ENCODE measurements at regions not wholly inside any gene's neighbourhood (a gene's known extent, or its start where the extent isn't known, plus 50 kb on each side); places are given as distances from the start of the nearest gene placed in this dataset.

GRCh38 chr2:100655936-100656534, 93.2 kb downstream of the PDCL3 start:
- ChIA-PET CTCF (interaction anchor here (1.0 kb wide), 1 partner anchor 10 kb away, joined by 3 read pairs; no protein-coding TSS in a partner anchor), POLR2A (no interaction called here)
- Mint-ChIP-seq H3K27me3 (peaks cover 44% of the 10 kb centered on the region), H3K4me1 (no peaks in the 10 kb centered on the region), H3K9me3 (ENCODE audit: insufficient read depth) (no peaks in the 10 kb centered on the region), H3K27ac (no peak overlapping the region), H3K4me3 (no peak overlapping the region)
- Histone ChIP-seq H3K4me2 (replicated peaks; ENCODE audit: low read depth, low read length, poor library complexity, severe bottlenecking) (no peak overlapping the region), H3K9me3 (ENCODE audit: control extremely low read depth in 1 of 3, control insufficient read depth in 2 of 3, insufficient read depth in 1 of 3, low read length in 2 of 3) (peaks cover 0 to 13% (median 0%) of the 10 kb centered on the region in 3 donors), H3K27ac (ENCODE audit: low read length in 2 of 2) (no peak overlapping the region), H3K9ac (ENCODE audit: low read length) (no peak overlapping the region), H3K36me3 (replicated peaks in 1 of 2; ENCODE audit: control extremely low read depth in 1 of 2, control insufficient read depth in 1 of 2, extremely low read depth in 1 of 2, insufficient read depth in 2 of 2, low read length in 1 of 2) (no peaks in the 10 kb centered on the region), H3K27me3 (replicated peaks in 1 of 4; ENCODE audit: control extremely low read depth in 1 of 4, control insufficient read depth in 3 of 4, insufficient read depth in 4 of 4, low read length in 3 of 4) (no peaks in the 10 kb centered on the region), H4K20me1 (ENCODE audit: control insufficient read depth, insufficient read depth, low read length, poor library complexity, severe bottlenecking) (no peaks in the 10 kb centered on the region), H3K79me2 (ENCODE audit: control insufficient read depth, insufficient read depth, low read length) (no peaks in the 10 kb centered on the region), H3K4me3 (ENCODE audit: control extremely low read depth in 1 of 5, extremely low read depth in 1 of 5, insufficient read depth in 1 of 5, low read depth in 2 of 5, low read length in 4 of 5) (no peak overlapping the region), H2AFZ (ENCODE audit: insufficient read depth, low read depth, low read length, poor library complexity, severe bottlenecking) (no peak overlapping the region), H3K4me1 (ENCODE audit: control insufficient read depth in 2 of 2, insufficient read depth in 2 of 2, low read length in 2 of 2) (no peaks in the 10 kb centered on the region)
- DNase-seq: no peak
- no peak for TF ChIP-seq CTCF (IDR thresholded peaks at IDR 0.05)
- TF ChIP-seq EZH2 (IDR thresholded peaks at IDR 0.05; ENCODE audit: borderline replicate concordance, insufficient read depth, low read depth, low read length, poor library complexity, severe bottlenecking): no peak
- 71% methylated on average over 1 of the region's 5 CpGs for WGBS (ENCODE audit: insufficient coverage)
- intact Hi-C loops (cut with micrococcal nuclease): no loop called here
- ATAC-seq (ENCODE audit: low read depth): no peak

- Histone ChIP-seq H4K20me1 (ENCODE audit: control insufficient read depth, insufficient read depth, low read length, poor library complexity, severe bottlenecking) (no peaks in the 10 kb centered on the region), H3K79me2 (ENCODE audit: control insufficient read depth, insufficient read depth, low read length) (no peaks in the 10 kb centered on the region), H3K9ac (ENCODE audit: low read length) (no peak overlapping the region), H3K36me3 (replicated peaks in 1 of 2; ENCODE audit: control extremely low read depth in 1 of 2, control insufficient read depth in 1 of 2, extremely low read depth in 1 of 2, insufficient read depth in 2 of 2, low read length in 1 of 2) (no peaks in the 10 kb centered on the region), H3K27me3 (replicated peaks in 1 of 4; ENCODE audit: control extremely low read depth in 1 of 4, control insufficient read depth in 3 of 4, insufficient read depth in 4 of 4, low read length in 3 of 4) (no peaks in the 10 kb centered on the region), H3K4me1 (ENCODE audit: control insufficient read depth in 2 of 2, insufficient read depth in 2 of 2, low read length in 2 of 2) (no peaks in the 10 kb centered on the region), H2AFZ (ENCODE audit: insufficient read depth, low read depth, low read length, poor library complexity, severe bottlenecking) (no peak overlapping the region), H3K9me3 (ENCODE audit: control extremely low read depth in 1 of 3, control insufficient read depth in 2 of 3, insufficient read depth in 1 of 3, low read length in 2 of 3) (peaks cover 0 to 11% (median 0%) of the 10 kb centered on the region in 3 donors), H3K4me2 (replicated peaks; ENCODE audit: low read depth, low read length, poor library complexity, severe bottlenecking) (no peak overlapping the region), H3K4me3 (ENCODE audit: control extremely low read depth in 1 of 5, extremely low read depth in 1 of 5, insufficient read depth in 1 of 5, low read depth in 2 of 5, low read length in 4 of 5) (no peak overlapping the region), H3K27ac (ENCODE audit: low read length in 2 of 2) (no peak overlapping the region)
- Mint-ChIP-seq H3K4me1 (no peaks in the 10 kb centered on the region), H3K9me3 (ENCODE audit: insufficient read depth) (no peaks in the 10 kb centered on the region), H3K27me3 (peaks cover 45% of the 10 kb centered on the region), H3K27ac (no peak overlapping the region), H3K4me3 (no peak overlapping the region)
- ChIA-PET POLR2A (no interaction called here), CTCF (no interaction called here)
- 33% methylated on average over 1 of the region's 4 CpGs for WGBS (ENCODE audit: insufficient coverage)
- TF ChIP-seq EZH2 (IDR thresholded peaks at IDR 0.05; ENCODE audit: borderline replicate concordance, insufficient read depth, low read depth, low read length, poor library complexity, severe bottlenecking): no peak
- intact Hi-C loops (cut with micrococcal nuclease): no loop called here
- DNase-seq: no peak
- no peak for ATAC-seq (ENCODE audit: low read depth)
Observed at GRCh38 chr2:100658017-100658416, 95.2 kb downstream of the PDCL3 start.
